ENCODE measurements at regions not wholly inside any gene's neighbourhood (a gene's known extent, or its start where the extent isn't known, plus 50 kb on each side); places are given as distances from the start of the nearest gene placed in this dataset.

GRCh38 chr5:113989913-113990305 lies 372.0 kb upstream of the KCNN2 start:
- TF ChIP-seq CTCF (IDR thresholded peaks at IDR 0.05), result no peak
- Histone ChIP-seq H3K36me3 (no peaks in the 10 kb centered on the region), H3K27ac (no peak overlapping the region), H3K9me3 (no peaks in the 10 kb centered on the region), H3K9ac (ENCODE audit: low read depth in 2 of 2, low read length in 2 of 2) (no peak overlapping the region), H3K27me3 (no peaks in the 10 kb centered on the region), H3K4me3 (no peak overlapping the region), H3K4me1 (no peaks in the 10 kb centered on the region)
- intact Hi-C loops (cut with DNase I), result no loop called here
- DNase-seq, result no peak

GRCh38 chr5:114001076-114001475 lies 360.8 kb upstream of the KCNN2 start:
- no peak for TF ChIP-seq CTCF (IDR thresholded peaks at IDR 0.05)
- intact Hi-C loops (cut with DNase I), result no loop called here
- Histone ChIP-seq H3K9me3 (no peaks in the 10 kb centered on the region), H3K4me1 (no peaks in the 10 kb centered on the region), H3K9ac (ENCODE audit: low read depth in 2 of 2, low read length in 2 of 2) (no peak overlapping the region), H3K4me3 (no peak overlapping the region), H3K27ac (no peak overlapping the region), H3K27me3 (no peaks in the 10 kb centered on the region), H3K36me3 (no peaks in the 10 kb centered on the region)
- no peak for DNase-seq

GRCh38 chr5:114006582-114006981 lies 355.3 kb upstream of the KCNN2 start:
- Histone ChIP-seq H3K9ac (ENCODE audit: low read depth in 2 of 2, low read length in 2 of 2) (no peak overlapping the region), H3K36me3 (no peaks in the 10 kb centered on the region), H3K4me1 (no peaks in the 10 kb centered on the region), H3K27ac (no peak overlapping the region), H3K9me3 (no peaks in the 10 kb centered on the region), H3K27me3 (no peaks in the 10 kb centered on the region), H3K4me3 (no peak overlapping the region)
- DNase-seq, result no peak
- intact Hi-C loops (cut with DNase I), result no loop called here
- TF ChIP-seq CTCF (IDR thresholded peaks at IDR 0.05), result no peak

GRCh38 chr5:114007678-114008077 lies 354.2 kb upstream of the KCNN2 start:
- intact Hi-C loops (cut with DNase I), result no loop called here
- no peak overlapping the region for H3K27ac ChIP-seq

GRCh38 chr5:114010362-114010761 lies 351.5 kb upstream of the KCNN2 start:
- Histone ChIP-seq H3K9ac (ENCODE audit: low read depth in 2 of 2, low read length in 2 of 2) (no peak overlapping the region), H3K4me1 (no peaks in the 10 kb centered on the region), H3K27ac (no peak overlapping the region), H3K9me3 (no peaks in the 10 kb centered on the region), H3K27me3 (no peaks in the 10 kb centered on the region), H3K4me3 (no peak overlapping the region), H3K36me3 (no peaks in the 10 kb centered on the region)
- DNase-seq, result no peak
- intact Hi-C loops (cut with DNase I), result loop anchor here (10.0 kb wide), 1 partner anchor 86 kb away; no protein-coding TSS in a partner anchor
- no peak for TF ChIP-seq CTCF (IDR thresholded peaks at IDR 0.05)

More at GRCh38 chr5:114007678-114008077, 354.2 kb upstream of the KCNN2 start:
- no peak for TF ChIP-seq CTCF (IDR thresholded peaks at IDR 0.05)
- H3K9ac ChIP-seq (ENCODE audit: low read depth in 2 of 2, low read length in 2 of 2), result no peak overlapping the region
- H3K9me3 ChIP-seq, result no peaks in the 10 kb centered on the region
- no peak for DNase-seq
- H3K27me3 ChIP-seq, result no peaks in the 10 kb centered on the region
- H3K4me1 ChIP-seq, result no peaks in the 10 kb centered on the region
- H3K4me3 ChIP-seq, result no peak overlapping the region
- no peaks in the 10 kb centered on the region for H3K36me3 ChIP-seq

- H3K36me3 ChIP-seq, result no peaks in the 10 kb centered on the region
- TF ChIP-seq CTCF (IDR thresholded peaks at IDR 0.05), result no peak
- no peaks in the 10 kb centered on the region for H3K27me3 ChIP-seq
- no peak overlapping the region for H3K27ac ChIP-seq
- intact Hi-C loops (cut with DNase I), result loop anchor here (10.0 kb wide), 1 partner anchor 93 kb away; no protein-coding TSS in a partner anchor
- no peak overlapping the region for H3K9ac ChIP-seq (ENCODE audit: low read depth in 2 of 2, low read length in 2 of 2)
- no peaks in the 10 kb centered on the region for H3K4me1 ChIP-seq
- DNase-seq, result no peak
- no peak overlapping the region for H3K4me3 ChIP-seq
- H3K9me3 ChIP-seq, result no peaks in the 10 kb centered on the region
Observed at GRCh38 chr5:114018186-114018585, 343.7 kb upstream of the KCNN2 start.

Data from colonic mucosa (tissue), 4 donors.